ENCODE measurements at regions not wholly inside any gene's neighbourhood (a gene's known extent, or its start where the extent isn't known, plus 50 kb on each side); places are given as distances from the start of the nearest gene placed in this dataset.
A peak's percentile ranks its signal among the peaks of the same experiment; 100 is the strongest.

- H3K4me3 ChIP-seq: no peak overlapping the region
- no peaks in the 10 kb centered on the region for H3K36me3 ChIP-seq
- H3K9me3 ChIP-seq: no peaks in the 10 kb centered on the region
- ATAC-seq: no peak
- WGBS, 2 donors (ENCODE audit: low coverage in 1 of 2): 75 to 91% methylated on average over 1 of the region's 1 CpG
- no peak for TF ChIP-seq EP300 (IDR thresholded peaks at IDR 0.05)
- no peak for TF ChIP-seq POLR2A (IDR thresholded peaks at IDR 0.05)
- no peak for TF ChIP-seq CTCF (IDR thresholded peaks at IDR 0.05)
- TF ChIP-seq POLR2AphosphoS5 (IDR thresholded peaks at IDR 0.05): no peak
- no peaks in the 10 kb centered on the region for H3K27me3 ChIP-seq
- H3K4me1 ChIP-seq: peaks cover 0 to 3% (median 0%) of the 10 kb centered on the region in 3 donors
- no peak overlapping the region for H3K27ac ChIP-seq
Measured at GRCh38 chr9:115235221-115235620, 117.3 kb upstream of the TNC start.

- no peak overlapping the region for H3K4me3 ChIP-seq
- peak; percentile 46 for TF ChIP-seq POLR2AphosphoS5 (IDR thresholded peaks at IDR 0.05)
- no peak for TF ChIP-seq EP300 (IDR thresholded peaks at IDR 0.05)
- TF ChIP-seq POLR2A (IDR thresholded peaks at IDR 0.05): no peak
- no peak for TF ChIP-seq CTCF (IDR thresholded peaks at IDR 0.05)
- ATAC-seq: peak; percentile 86
- no peaks in the 10 kb centered on the region for H3K36me3 ChIP-seq
- H3K9me3 ChIP-seq: no peaks in the 10 kb centered on the region
- 69 to 92% methylated on average over 6 to 7 of the region's 7 CpGs for WGBS, 2 donors (ENCODE audit: low coverage in 1 of 2)
- no peak overlapping the region for H3K27ac ChIP-seq
- H3K4me1 ChIP-seq: peaks cover 0 to 3% (median 0%) of the 10 kb centered on the region in 3 donors
- H3K27me3 ChIP-seq: no peaks in the 10 kb centered on the region
Measured at GRCh38 chr9:115237385-115237998, 119.5 kb upstream of the TNC start.

GRCh38 chr9:115240676-115241075 lies 122.7 kb upstream of the TNC start:
- Histone ChIP-seq H3K27ac (no peak overlapping the region), H3K36me3 (no peaks in the 10 kb centered on the region), H3K27me3 (no peaks in the 10 kb centered on the region), H3K4me1 (no peaks in the 10 kb centered on the region), H3K9me3 (no peaks in the 10 kb centered on the region), H3K4me3 (no peak overlapping the region)
- TF ChIP-seq POLR2AphosphoS5 (IDR thresholded peaks at IDR 0.05) (no peak), POLR2A (IDR thresholded peaks at IDR 0.05) (no peak), CTCF (IDR thresholded peaks at IDR 0.05) (no peak)
- whole genome bisulfite sequencing, 2 donors (ENCODE audit: low coverage in 1 of 2): 58 to 100% methylated on average over 1 of the region's 1 CpG
- ATAC-seq: no peak

GRCh38 chr9:115241641-115242040 lies 123.7 kb upstream of the TNC start:
- Histone ChIP-seq H3K4me1 (no peaks in the 10 kb centered on the region), H3K4me3 (no peak overlapping the region), H3K9me3 (no peaks in the 10 kb centered on the region), H3K36me3 (no peaks in the 10 kb centered on the region), H3K27ac (no peak overlapping the region), H3K27me3 (no peaks in the 10 kb centered on the region)
- no peak for ATAC-seq
- TF ChIP-seq POLR2A (IDR thresholded peaks at IDR 0.05) (no peak), CTCF (IDR thresholded peaks at IDR 0.05) (no peak), EP300 (IDR thresholded peaks at IDR 0.05) (no peak), POLR2AphosphoS5 (IDR thresholded peaks at IDR 0.05) (no peak)
- 69 to 80% methylated on average over 2 of the region's 2 CpGs for WGBS, 2 donors (ENCODE audit: low coverage in 1 of 2)

- H3K27ac ChIP-seq: no peak overlapping the region
- peaks cover 0 to 5% (median 0%) of the 10 kb centered on the region in 3 donors for H3K4me1 ChIP-seq
- no peak for ATAC-seq
- WGBS, 2 donors (ENCODE audit: low coverage in 1 of 2): 92 to 97% methylated on average over 3 of the region's 3 CpGs
- H3K27me3 ChIP-seq: no peaks in the 10 kb centered on the region
- H3K9me3 ChIP-seq: peaks cover 0 to 5% (median 0%) of the 10 kb centered on the region in 3 donors
- TF ChIP-seq POLR2A (IDR thresholded peaks at IDR 0.05): no peak
- no peak for TF ChIP-seq EP300 (IDR thresholded peaks at IDR 0.05)
- TF ChIP-seq CTCF (IDR thresholded peaks at IDR 0.05): no peak
- TF ChIP-seq POLR2AphosphoS5 (IDR thresholded peaks at IDR 0.05): no peak
- no peaks in the 10 kb centered on the region for H3K36me3 ChIP-seq
- no peak overlapping the region for H3K4me3 ChIP-seq
Measured at GRCh38 chr9:115249488-115249887, 131.5 kb upstream of the TNC start.
